RWPE2 (cell line): ENCODE measurements at regions not wholly inside any gene's neighbourhood (a gene's known extent, or its start where the extent isn't known, plus 50 kb on each side); places are given as distances from the start of the nearest gene placed in this dataset.
A peak's percentile ranks its signal among the peaks of the same experiment; 100 is the strongest.

Experiments
- ATAC-seq: fragments of 200-7000 bp; cut with Tn5 transposase; 3 replicates; pipeline ENCODE4 v1.9.1; 2021; ENCODE audit warnings: low read depth
- DNase-seq: peaks from one replicate; pipeline ENCODE4 v3.0.0-alpha.2; 2020; ENCODE audit warnings: low spot score
- H3K27ac ChIP-seq: fragments of 450-650 bp; 2 replicates; pipeline ENCODE4 v1.5.1; 2017; ENCODE audit warnings: mild to moderate bottlenecking; ENCODE audit not compliant: poor library complexity, severe bottlenecking
- H3K27me3 ChIP-seq: fragments of 250-450 bp; sonication (Bioruptor Pico); 2 replicates; pipeline ENCODE4 v1.5.1; 2021; ENCODE audit warnings: mild to moderate bottlenecking, moderate library complexity; ENCODE audit not compliant: insufficient read depth, poor library complexity, severe bottlenecking
- H3K36me3 ChIP-seq: fragments of 250-450 bp; sonication (Bioruptor Pico); 2 replicates; pipeline ENCODE4 v1.5.1; 2020; ENCODE audit warnings: low read depth, mild to moderate bottlenecking, moderate library complexity
- H3K4me1 ChIP-seq: fragments of 250-450 bp; sonication (Bioruptor Pico); 2 replicates; pipeline ENCODE4 v1.5.1; 2021; ENCODE audit warnings: mild to moderate bottlenecking, moderate library complexity; ENCODE audit not compliant: insufficient read depth, poor library complexity, severe bottlenecking
- H3K4me3 ChIP-seq: fragments of 250-450 bp; sonication (Bioruptor Pico); 2 replicates; pipeline ENCODE4 v1.5.1; 2021; ENCODE audit warnings: mild to moderate bottlenecking, moderate library complexity; ENCODE audit not compliant: severe bottlenecking
- H3K9me3 ChIP-seq: fragments of 250-450 bp; sonication (Bioruptor Pico); 2 replicates; pipeline ENCODE4 v1.5.1; 2021; ENCODE audit warnings: mild to moderate bottlenecking, moderate library complexity; ENCODE audit not compliant: severe bottlenecking
- TF ChIP-seq, protein P1 (sequence below): fragments of 450-650 bp; IDR thresholded peaks from one replicate; pipeline ENCODE4 v1.5.1; 2017; ENCODE audit warnings: mild to moderate bottlenecking, moderate library complexity; ENCODE audit not compliant: poor library complexity, severe bottlenecking

DNA sequence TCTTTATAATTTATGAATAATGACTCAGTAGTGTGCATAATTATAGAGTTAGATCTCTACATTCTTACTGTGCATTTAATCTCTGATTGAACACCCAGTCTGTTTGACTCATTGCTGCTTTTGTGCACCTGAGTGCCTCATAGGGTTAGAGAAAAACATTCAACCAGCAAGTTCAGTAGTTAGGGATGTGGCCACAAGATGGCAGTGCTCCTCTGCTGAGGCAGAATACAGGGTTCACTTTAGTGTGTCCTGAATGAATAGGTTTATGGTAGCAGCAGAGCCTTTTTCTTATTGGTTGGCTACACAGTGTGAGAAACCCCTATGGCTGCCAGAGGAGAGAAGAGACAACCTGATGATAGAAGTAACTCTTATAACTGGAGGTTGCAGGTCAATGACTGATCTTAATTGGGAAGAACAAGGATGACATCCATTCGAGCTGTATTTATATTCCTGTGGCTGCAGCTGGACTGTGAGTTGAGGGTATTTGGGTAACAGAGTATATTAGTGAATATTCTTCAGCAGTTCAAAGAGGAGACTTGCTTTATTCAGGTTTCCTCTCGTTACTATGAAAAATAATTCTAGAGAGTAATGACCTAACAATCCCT is 194.9 kb upstream of the OR4E1 start:
- Histone ChIP-seq H3K27ac (no peak overlapping the region), H3K4me1 (peaks cover 18% of the 10 kb centered on the region), H3K36me3 (no peaks in the 10 kb centered on the region), H3K27me3 (peaks cover 10% of the 10 kb centered on the region), H3K4me3 (no peak overlapping the region), H3K9me3 (no peaks in the 10 kb centered on the region)
- TF ChIP-seq, protein P1, sequence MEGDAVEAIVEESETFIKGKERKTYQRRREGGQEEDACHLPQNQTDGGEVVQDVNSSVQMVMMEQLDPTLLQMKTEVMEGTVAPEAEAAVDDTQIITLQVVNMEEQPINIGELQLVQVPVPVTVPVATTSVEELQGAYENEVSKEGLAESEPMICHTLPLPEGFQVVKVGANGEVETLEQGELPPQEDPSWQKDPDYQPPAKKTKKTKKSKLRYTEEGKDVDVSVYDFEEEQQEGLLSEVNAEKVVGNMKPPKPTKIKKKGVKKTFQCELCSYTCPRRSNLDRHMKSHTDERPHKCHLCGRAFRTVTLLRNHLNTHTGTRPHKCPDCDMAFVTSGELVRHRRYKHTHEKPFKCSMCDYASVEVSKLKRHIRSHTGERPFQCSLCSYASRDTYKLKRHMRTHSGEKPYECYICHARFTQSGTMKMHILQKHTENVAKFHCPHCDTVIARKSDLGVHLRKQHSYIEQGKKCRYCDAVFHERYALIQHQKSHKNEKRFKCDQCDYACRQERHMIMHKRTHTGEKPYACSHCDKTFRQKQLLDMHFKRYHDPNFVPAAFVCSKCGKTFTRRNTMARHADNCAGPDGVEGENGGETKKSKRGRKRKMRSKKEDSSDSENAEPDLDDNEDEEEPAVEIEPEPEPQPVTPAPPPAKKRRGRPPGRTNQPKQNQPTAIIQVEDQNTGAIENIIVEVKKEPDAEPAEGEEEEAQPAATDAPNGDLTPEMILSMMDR: peak; percentile 84
- no peak for DNase-seq
- peak; percentile 70 for ATAC-seq

DNA sequence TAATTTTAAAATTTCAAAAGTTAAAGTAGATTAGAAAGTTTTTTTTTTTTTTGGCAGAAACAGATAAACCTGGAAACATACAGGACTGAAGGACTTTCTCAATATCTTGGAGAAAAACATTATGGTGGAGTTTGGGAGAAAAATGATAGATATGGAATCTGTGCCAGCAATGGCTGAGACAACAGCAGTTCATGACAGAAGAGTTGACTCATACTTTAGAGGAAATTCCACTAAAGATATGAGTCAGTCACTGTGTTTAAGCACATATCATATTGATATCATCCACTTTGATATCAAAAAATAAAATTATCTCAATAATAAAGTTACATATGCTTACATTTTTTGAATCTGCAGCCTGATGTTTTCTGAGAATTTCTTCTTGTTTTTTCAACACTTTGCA is 193.9 kb upstream of the OR4E1 start:
- DNase-seq (no peak), ATAC-seq (peak; percentile 90)
- H3K27me3 ChIP-seq: no peaks in the 10 kb centered on the region
- H3K27ac ChIP-seq: peak overlapping the region; percentile 23
- no peak overlapping the region for H3K4me3 ChIP-seq
- peaks cover 18% of the 10 kb centered on the region for H3K4me1 ChIP-seq
- H3K36me3 ChIP-seq: no peaks in the 10 kb centered on the region
- TF ChIP-seq, protein P1: no peak
- no peaks in the 10 kb centered on the region for H3K9me3 ChIP-seq

DNA sequence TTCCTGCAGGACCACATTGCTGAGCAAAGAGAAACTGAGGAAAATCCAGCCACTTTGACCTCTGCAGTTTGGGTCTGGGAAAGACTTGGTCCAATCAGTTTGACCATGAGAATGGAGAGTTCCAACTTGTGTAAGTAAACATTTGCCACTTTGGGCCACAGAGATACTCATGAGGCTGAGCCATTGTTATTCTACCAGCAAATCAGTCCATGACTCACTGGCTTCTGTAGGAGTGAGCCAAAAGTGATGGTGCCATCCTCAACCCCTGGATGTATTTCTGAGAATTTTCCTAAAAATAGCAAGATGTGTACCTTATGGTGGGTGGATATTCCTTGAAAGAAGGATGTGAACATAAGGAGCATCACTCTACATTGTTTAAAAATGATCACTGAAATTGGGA is 192.9 kb upstream of the OR4E1 start:
- Histone ChIP-seq H3K4me3 (no peak overlapping the region), H3K9me3 (no peaks in the 10 kb centered on the region), H3K4me1 (peaks cover 18% of the 10 kb centered on the region), H3K27ac (no peak overlapping the region), H3K36me3 (no peaks in the 10 kb centered on the region), H3K27me3 (no peaks in the 10 kb centered on the region)
- TF ChIP-seq, protein P1: no peak
- no peak for DNase-seq
- ATAC-seq: 0 out of 3 replicates have a peak, but pooled peaks have one; percentile 28

DNA sequence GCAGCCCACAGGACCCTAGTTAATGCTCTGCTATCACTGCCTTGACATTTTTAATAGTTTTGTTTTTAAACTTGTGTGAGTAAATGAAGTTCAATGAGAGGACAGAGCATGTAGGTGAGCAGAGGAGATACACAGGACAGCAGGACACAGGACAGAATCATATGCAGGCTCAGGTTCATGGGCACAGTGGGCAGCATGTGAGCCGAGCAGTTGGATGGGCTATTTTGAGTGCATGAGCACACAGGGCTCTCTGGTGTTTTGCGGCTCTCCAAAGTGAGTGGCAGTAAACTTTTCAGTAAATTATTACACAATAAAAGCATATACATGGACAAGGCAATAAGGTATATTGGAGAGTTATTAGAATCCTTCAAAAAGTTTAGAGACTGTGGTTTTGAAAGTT is 189.7 kb upstream of the OR4E1 start:
- TF ChIP-seq, protein P1: no peak
- H3K4me3 ChIP-seq: no peak overlapping the region
- no peak for ATAC-seq
- H3K27me3 ChIP-seq: peaks cover 19% of the 10 kb centered on the region
- H3K36me3 ChIP-seq: no peaks in the 10 kb centered on the region
- no peak overlapping the region for H3K27ac ChIP-seq
- no peaks in the 10 kb centered on the region for H3K9me3 ChIP-seq
- no peak for DNase-seq
- H3K4me1 ChIP-seq: peaks cover 18% of the 10 kb centered on the region

DNA sequence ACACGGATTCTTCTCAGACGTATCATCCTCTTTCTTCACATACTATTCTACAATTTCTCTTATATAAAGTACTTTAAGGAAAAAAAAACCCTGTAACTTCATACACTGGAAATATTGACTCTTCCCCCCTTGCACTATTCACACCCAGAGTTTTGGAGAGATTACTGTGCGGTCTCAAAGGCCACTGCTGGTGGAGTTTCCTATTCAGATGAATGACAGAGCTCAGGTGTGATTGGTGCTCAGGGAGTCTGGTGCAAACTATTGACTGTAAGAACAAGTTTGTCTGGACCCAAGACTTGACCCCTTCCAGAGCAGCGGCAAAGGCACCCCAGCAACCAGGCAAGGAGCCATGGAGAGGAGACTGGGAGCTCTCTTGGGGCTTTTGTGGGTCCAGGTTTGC is 187.5 kb upstream of the OR4E1 start:
- Histone ChIP-seq H3K36me3 (no peaks in the 10 kb centered on the region), H3K27ac (no peak overlapping the region), H3K4me1 (peaks cover 1% of the 10 kb centered on the region), H3K4me3 (no peak overlapping the region), H3K9me3 (no peaks in the 10 kb centered on the region), H3K27me3 (peaks cover 41% of the 10 kb centered on the region)
- DNase-seq: no peak
- TF ChIP-seq, protein P1: no peak
- no peak for ATAC-seq
